HL-60 (cell line): ENCODE measurements at regions not wholly inside any gene's neighbourhood (a gene's known extent, or its start where the extent isn't known, plus 50 kb on each side); places are given as distances from the start of the nearest gene placed in this dataset.

Source experiments
- CTCF ChIP-seq: IDR thresholded peaks from one replicate; pipeline ENCODE4 v1.5.1; 2011; ENCODE audit warnings: low read length, control low read depth, inconsistent platforms; ENCODE audit not compliant: insufficient read depth
- POLR2AphosphoS5 ChIP-seq: IDR thresholded peaks from 2 replicates; pipeline ENCODE4 v1.6.1; 2012; ENCODE audit warnings: low read depth
- REST ChIP-seq: IDR thresholded peaks from 2 replicates; pipeline ENCODE4 v1.6.1; 2012; ENCODE audit warnings: low read depth; ENCODE audit not compliant: insufficient replicate concordance

GRCh38 chr21:38042246-38042645 is 126.0 kb upstream of the KCNJ6 start:
- TF ChIP-seq CTCF (no peak), POLR2AphosphoS5 (no peak), REST (no peak)
